HepG2 (cell line): ENCODE measurements at regions not wholly inside any gene's neighbourhood (a gene's known extent, or its start where the extent isn't known, plus 50 kb on each side); places are given as distances from the start of the nearest gene placed in this dataset.

Experiments
- ATAC-seq: fragments of 200-7000 bp; cut with Tn5 transposase; 3 replicates; pipeline ENCODE4 v1.9.1; 2020; ENCODE audit warnings: mild to moderate bottlenecking, moderate library complexity
- BruUV-seq: library from RNA; stranded (reverse); fragments of 400-500 nt; replicated peaks from 2 replicates; lab custom pipeline; 2021; lab: Mats Ljungman, UMichigan
- CTCF ChIA-PET: fragments of 300-600 bp; formaldehyde crosslinking; extraction: SDS; loops from one replicate; lab custom pipeline; 2021; ENCODE audit warnings: low total read pairs, inconsistent platforms, low intra/inter-chr PET ratio; lab: Yijun Ruan, JAX
- POLR2A ChIA-PET: fragments of 350-600 bp; sonication (Branson Sonifier 250); formaldehyde crosslinking; loops from one replicate; lab custom pipeline; 2020; ENCODE audit warnings: antibody characterized with exemption, inconsistent platforms; lab: Yijun Ruan, JAX
- DNase-seq: peaks from one replicate; pipeline ENCODE4 v3.0.0-alpha.2; 2015; ENCODE audit warnings: low spot score
- FAIRE-seq: peaks from 3 replicates; lab custom pipeline; 2011; peaks lifted over from hg19 to GRCh38; lab: Jason Lieb, UNC
- H2AFZ ChIP-seq: one replicate; pipeline ENCODE4 v1.6.1; 2011; ENCODE audit warnings: low read length, inconsistent platforms
- H3K27ac ChIP-seq: fragments of 300-600 bp; 3 replicates; pipeline ENCODE4 v1.8.0; 2011; ENCODE audit warnings: mixed run types, mild to moderate bottlenecking, mixed read lengths, low read length, inconsistent platforms; ENCODE audit not compliant: insufficient read depth; ENCODE audit errors: extremely low read length
- H3K27me3 ChIP-seq, 2 experiments: fragments of 200-600 bp in 1 of 2; 2 replicates in 1 of 2; 3 replicates in 1 of 2; pipeline versions ENCODE4 v1.6.0 to v1.8.0; 2011; ENCODE audit warnings: low read length in 2 of 2, mild to moderate bottlenecking in 2 of 2, moderate library complexity in 2 of 2, inconsistent platforms in 1 of 2; ENCODE audit not compliant: insufficient read depth in 2 of 2, control insufficient read depth in 1 of 2
- H3K36me3 ChIP-seq, 2 experiments: fragments of 200-600 bp in 1 of 2; replicated peaks in 1 of 2; 2 replicates in 1 of 2; 3 replicates in 1 of 2; pipeline versions ENCODE4 v1.5.1 to v1.8.0; 2011; ENCODE audit warnings: low read length in 2 of 2, inconsistent platforms in 1 of 2; ENCODE audit not compliant: insufficient read depth in 2 of 2, control insufficient read depth in 1 of 2
- H3K4me1 ChIP-seq: 2 replicates; pipeline ENCODE4 v1.5.1; 2012; ENCODE audit warnings: low read length, inconsistent platforms; ENCODE audit not compliant: insufficient read depth
- H3K4me2 ChIP-seq: 2 replicates; pipeline ENCODE4 v1.6.0; 2011; ENCODE audit warnings: low read depth, low read length, inconsistent platforms
- H3K4me3 ChIP-seq, 3 experiments: fragments of 200-600 bp in 1 of 3; sonication (generic), shearing (Covaris generic) in 1 of 3; replicated peaks in 1 of 3; 2 replicates each; pipeline ENCODE4 v1.5.1; 2011 to 2016; ENCODE audit warnings: low read length in 3 of 3, inconsistent platforms in 2 of 3, low read depth in 2 of 3, mild to moderate bottlenecking in 2 of 3, control low read depth in 1 of 3, mixed read lengths in 1 of 3; ENCODE audit not compliant: insufficient read depth in 1 of 3
- H3K79me2 ChIP-seq: one replicate; pipeline ENCODE4 v1.6.1; 2011; ENCODE audit warnings: low read length, inconsistent platforms; ENCODE audit not compliant: insufficient read depth
- H3K9ac ChIP-seq: 2 replicates; pipeline ENCODE4 v1.6.0; 2011; ENCODE audit warnings: mild to moderate bottlenecking, low read depth, low read length, inconsistent platforms; ENCODE audit not compliant: insufficient read depth
- H3K9me3 ChIP-seq: 2 replicates; pipeline ENCODE4 v1.5.1; 2012; ENCODE audit warnings: mild to moderate bottlenecking, low read length
- H4K20me1 ChIP-seq: 2 replicates; pipeline ENCODE4 v1.6.0; 2011; ENCODE audit warnings: inconsistent platforms, mild to moderate bottlenecking, low read length, moderate library complexity; ENCODE audit not compliant: insufficient read depth
- CC2D1A ChIP-seq: sonication (generic); formaldehyde crosslinking; IDR thresholded peaks from 2 replicates; pipeline ENCODE4 v1.8.1; 2023; ENCODE audit warnings: mild to moderate bottlenecking, missing genetic modification reagents
- FOXJ3 ChIP-seq: sonication (generic); formaldehyde crosslinking; IDR thresholded peaks from 2 replicates; pipeline ENCODE4 v1.4.0; 2020; ENCODE audit warnings: missing genetic modification reagents, mild to moderate bottlenecking, borderline replicate concordance
- KLF13 ChIP-seq: sonication (generic); formaldehyde crosslinking; IDR thresholded peaks from 2 replicates; pipeline ENCODE4 v1.4.0; 2020; ENCODE audit warnings: mild to moderate bottlenecking, missing genetic modification reagents
- NFIC ChIP-seq: IDR thresholded peaks from 2 replicates; pipeline ENCODE4 v1.6.1; 2012; ENCODE audit warnings: mild to moderate bottlenecking, low read length, inconsistent platforms
- PAWR ChIP-seq: sonication (generic); formaldehyde crosslinking; IDR thresholded peaks from 2 replicates; pipeline ENCODE4 v1.4.0; 2020; ENCODE audit warnings: missing genetic modification reagents, mild to moderate bottlenecking, borderline replicate concordance
- SMARCC2 ChIP-seq: fragments of 450-650 bp; IDR thresholded peaks from 2 replicates; pipeline ENCODE4 v1.6.1; 2017; ENCODE audit warnings: antibody characterized with exemption, mild to moderate bottlenecking
- WIZ ChIP-seq: sonication (generic); formaldehyde crosslinking; IDR thresholded peaks from 2 replicates; pipeline ENCODE4 v1.5.1; 2020; ENCODE audit warnings: mild to moderate bottlenecking, missing genetic modification reagents
- YY1 ChIP-seq: IDR thresholded peaks from 2 replicates; pipeline ENCODE4 v1.6.1; 2011; ENCODE audit warnings: low read length, low read depth, moderate library complexity, mild to moderate bottlenecking; ENCODE audit not compliant: insufficient read depth, insufficient replicate concordance
- ZNF235 ChIP-seq: sonication (generic); formaldehyde crosslinking; IDR thresholded peaks from 2 replicates; pipeline ENCODE4 v1.8.1; 2023; ENCODE audit warnings: mild to moderate bottlenecking, missing genetic modification reagents, borderline replicate concordance
- ZNF501 ChIP-seq: sonication (generic); formaldehyde crosslinking; IDR thresholded peaks from 2 replicates; pipeline ENCODE4 v1.5.1; 2020; ENCODE audit warnings: mild to moderate bottlenecking, moderate library complexity, missing genetic modification reagents
- ZNF510 ChIP-seq: sonication (generic); formaldehyde crosslinking; IDR thresholded peaks from 2 replicates; pipeline ENCODE4 v1.4.0; 2020; ENCODE audit warnings: low read depth, mild to moderate bottlenecking, missing genetic modification reagents
- WGBS: methylation state at CpG from one replicate; pipeline ENCODE4 v1.1.6; 2017; ENCODE audit warnings: low lambda C conversion rate; 5-methylcytosine and 5-hydroxymethylcytosine counted together
- in situ Hi-C: cut with HindIII; loops from 2 replicates; pipeline ENCODE4 v1.10.0; 2017; ENCODE audit warnings: low pct_unique_long_range_greater_than_20kb; ENCODE audit not compliant: extremely low pct_ligation_motif_present
- intact Hi-C: fragments of 100-400 bp; cut with micrococcal nuclease; formaldehyde crosslinking; loops from one replicate; pipeline ENCODE4 v1.10.0; 2022; ENCODE audit not compliant: unreplicated experiment
- TF ChIP-seq, protein P1 (sequence below): IDR thresholded peaks from 2 replicates; pipeline ENCODE4 v1.6.1; 2016
- TF ChIP-seq, protein P2 (sequence below): sonication (generic); formaldehyde crosslinking; IDR thresholded peaks from 2 replicates; pipeline ENCODE4 v1.4.0; 2020; ENCODE audit warnings: missing genetic modification reagents, mild to moderate bottlenecking, borderline replicate concordance
- TF ChIP-seq, protein P3 (sequence below): sonication (generic); formaldehyde crosslinking; IDR thresholded peaks from 2 replicates; pipeline ENCODE4 v1.4.0; 2020; ENCODE audit warnings: missing genetic modification reagents

- no peak overlapping the region for H2AFZ ChIP-seq
- H4K20me1 ChIP-seq: no peaks in the 10 kb centered on the region
- no peak overlapping the region for H3K4me3 ChIP-seq
- ATAC-seq (no peak), FAIRE-seq (no peak), DNase-seq (no peak)
- BruUV-seq: no TSS peak
- no peak overlapping the region for H3K4me2 ChIP-seq
- H3K79me2 ChIP-seq: no peaks in the 10 kb centered on the region
- ChIA-PET CTCF (no interaction called here), POLR2A (no interaction called here)
- 0 out of 5 replicates have a peak, but pooled peaks cover 0 to 3% of the 10 kb centered on the region in 2 experiments for H3K27me3 ChIP-seq
- TF ChIP-seq ZNF501 (CRISPR knock-in tag): no peak
- no peak for TF ChIP-seq CC2D1A (CRISPR knock-in tag)
- no peak for TF ChIP-seq NFIC
- no peak for TF ChIP-seq ZNF235 (CRISPR knock-in tag)
- TF ChIP-seq, protein P1, sequence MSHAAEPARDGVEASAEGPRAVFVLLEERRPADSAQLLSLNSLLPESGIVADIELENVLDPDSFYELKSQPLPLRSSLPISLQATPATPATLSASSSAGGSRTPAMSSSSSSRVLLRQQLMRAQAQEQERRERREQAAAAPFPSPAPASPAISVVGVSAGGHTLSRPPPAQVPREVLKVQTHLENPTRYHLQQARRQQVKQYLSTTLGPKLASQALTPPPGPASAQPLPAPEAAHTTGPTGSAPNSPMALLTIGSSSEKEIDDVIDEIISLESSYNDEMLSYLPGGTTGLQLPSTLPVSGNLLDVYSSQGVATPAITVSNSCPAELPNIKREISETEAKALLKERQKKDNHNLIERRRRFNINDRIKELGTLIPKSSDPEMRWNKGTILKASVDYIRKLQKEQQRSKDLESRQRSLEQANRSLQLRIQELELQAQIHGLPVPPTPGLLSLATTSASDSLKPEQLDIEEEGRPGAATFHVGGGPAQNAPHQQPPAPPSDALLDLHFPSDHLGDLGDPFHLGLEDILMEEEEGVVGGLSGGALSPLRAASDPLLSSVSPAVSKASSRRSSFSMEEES (CRISPR knock-in tag): no peak
- TF ChIP-seq ZNF510 (CRISPR knock-in tag): no peak
- TF ChIP-seq WIZ: no peak
- TF ChIP-seq YY1: peak; percentile 66
- no peaks in the 10 kb centered on the region for H3K36me3 ChIP-seq
- H3K9me3 ChIP-seq: 0 out of 2 replicates have a peak, but pooled peaks cover 11% of the 10 kb centered on the region
- H3K27ac ChIP-seq: no peak overlapping the region
- 0% methylated on average over 1 of the region's 1 CpG for WGBS
- H3K4me1 ChIP-seq: no peaks in the 10 kb centered on the region
- in situ Hi-C loops (no loop called here), intact Hi-C loops (no loop called here)
- no peak overlapping the region for H3K9ac ChIP-seq
Measured at GRCh38 chr7:67662804-67663203, 666.2 kb downstream of the TYW1 start.

- no TSS peak for BruUV-seq
- POLR2A ChIA-PET: no interaction called here
- 0% methylated on average over 1 of the region's 1 CpG for WGBS
- no peak for TF ChIP-seq SMARCC2
- TF ChIP-seq KLF13 (CRISPR knock-in tag): no peak
- no peak for TF ChIP-seq PAWR (CRISPR knock-in tag)
- TF ChIP-seq FOXJ3 (CRISPR knock-in tag): no peak
- TF ChIP-seq, protein P2, sequence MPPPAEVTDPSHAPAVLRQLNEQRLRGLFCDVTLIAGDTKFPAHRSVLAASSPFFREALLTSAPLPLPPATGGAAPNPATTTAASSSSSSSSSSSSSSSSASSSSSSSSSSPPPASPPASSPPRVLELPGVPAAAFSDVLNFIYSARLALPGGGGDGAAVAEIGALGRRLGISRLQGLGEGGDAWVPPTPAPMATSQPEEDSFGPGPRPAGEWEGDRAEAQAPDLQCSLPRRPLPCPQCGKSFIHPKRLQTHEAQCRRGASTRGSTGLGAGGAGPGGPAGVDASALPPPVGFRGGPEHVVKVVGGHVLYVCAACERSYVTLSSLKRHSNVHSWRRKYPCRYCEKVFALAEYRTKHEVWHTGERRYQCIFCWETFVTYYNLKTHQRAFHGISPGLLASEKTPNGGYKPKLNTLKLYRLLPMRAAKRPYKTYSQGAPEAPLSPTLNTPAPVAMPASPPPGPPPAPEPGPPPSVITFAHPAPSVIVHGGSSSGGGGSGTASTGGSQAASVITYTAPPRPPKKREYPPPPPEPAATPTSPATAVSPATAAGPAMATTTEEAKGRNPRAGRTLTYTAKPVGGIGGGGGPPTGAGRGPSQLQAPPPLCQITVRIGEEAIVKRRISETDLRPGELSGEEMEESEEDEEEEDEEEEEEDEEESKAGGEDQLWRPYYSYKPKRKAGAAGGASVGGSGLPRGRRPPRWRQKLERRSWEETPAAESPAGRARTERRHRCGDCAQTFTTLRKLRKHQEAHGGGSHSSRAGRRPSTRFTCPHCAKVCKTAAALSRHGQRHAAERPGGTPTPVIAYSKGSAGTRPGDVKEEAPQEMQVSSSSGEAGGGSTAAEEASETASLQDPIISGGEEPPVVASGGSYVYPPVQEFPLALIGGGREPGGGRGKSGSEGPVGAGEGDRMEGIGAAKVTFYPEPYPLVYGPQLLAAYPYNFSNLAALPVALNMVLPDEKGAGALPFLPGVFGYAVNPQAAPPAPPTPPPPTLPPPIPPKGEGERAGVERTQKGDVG (CRISPR knock-in tag): no peak
- TF ChIP-seq, protein P3, sequence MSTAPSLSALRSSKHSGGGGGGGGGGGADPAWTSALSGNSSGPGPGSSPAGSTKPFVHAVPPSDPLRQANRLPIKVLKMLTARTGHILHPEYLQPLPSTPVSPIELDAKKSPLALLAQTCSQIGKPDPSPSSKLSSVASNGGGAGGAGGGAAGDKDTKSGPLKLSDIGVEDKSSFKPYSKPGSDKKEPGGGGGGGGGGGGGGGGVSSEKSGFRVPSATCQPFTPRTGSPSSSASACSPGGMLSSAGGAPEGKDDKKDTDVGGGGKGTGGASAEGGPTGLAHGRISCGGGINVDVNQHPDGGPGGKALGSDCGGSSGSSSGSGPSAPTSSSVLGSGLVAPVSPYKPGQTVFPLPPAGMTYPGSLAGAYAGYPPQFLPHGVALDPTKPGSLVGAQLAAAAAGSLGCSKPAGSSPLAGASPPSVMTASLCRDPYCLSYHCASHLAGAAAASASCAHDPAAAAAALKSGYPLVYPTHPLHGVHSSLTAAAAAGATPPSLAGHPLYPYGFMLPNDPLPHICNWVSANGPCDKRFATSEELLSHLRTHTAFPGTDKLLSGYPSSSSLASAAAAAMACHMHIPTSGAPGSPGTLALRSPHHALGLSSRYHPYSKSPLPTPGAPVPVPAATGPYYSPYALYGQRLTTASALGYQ (CRISPR knock-in tag): no peak
Measured at GRCh38 chr7:67663644-67664043, 667.0 kb downstream of the TYW1 start.

More at GRCh38 chr7:67663644-67664043, 667.0 kb downstream of the TYW1 start:
- intact Hi-C loops: no loop called here
- no peak overlapping the region for H2AFZ ChIP-seq
- H4K20me1 ChIP-seq: no peaks in the 10 kb centered on the region
- H3K9ac ChIP-seq: no peak overlapping the region
- H3K27ac ChIP-seq: no peak overlapping the region
- DNase-seq: no peak
- no peaks in the 10 kb centered on the region for H3K27me3 ChIP-seq
- H3K36me3 ChIP-seq: no peaks in the 10 kb centered on the region
- CTCF ChIA-PET: no interaction called here
- in situ Hi-C loops: no loop called here
- H3K9me3 ChIP-seq: 0 out of 2 replicates have a peak, but pooled peaks cover 11% of the 10 kb centered on the region
- no peaks in the 10 kb centered on the region for H3K4me1 ChIP-seq
- H3K4me3 ChIP-seq: no peak overlapping the region
- H3K79me2 ChIP-seq: no peaks in the 10 kb centered on the region
- ATAC-seq: no peak
- no peak overlapping the region for H3K4me2 ChIP-seq
- no peak for FAIRE-seq
